Osteocyte (in vitro differentiated cells): ENCODE measurements at regions not wholly inside any gene's neighbourhood (a gene's known extent, or its start where the extent isn't known, plus 50 kb on each side); places are given as distances from the start of the nearest gene placed in this dataset.

Experiments used
- DNase-seq: peaks from one replicate; pipeline ENCODE4 v3.0.0; 2021; ENCODE audit warnings: mixed read lengths; ENCODE audit not compliant: unreplicated experiment; ENCODE audit errors: extremely low spot score
- H3K27ac Mint-ChIP-seq: one replicate; pipeline ENCODE4 v1.8.0; 2021; ENCODE audit warnings: mild to moderate bottlenecking, mixed read lengths; ENCODE audit not compliant: unreplicated experiment
- H3K27me3 Mint-ChIP-seq: one replicate; pipeline ENCODE4 v1.8.0; 2021; ENCODE audit warnings: mixed read lengths; ENCODE audit not compliant: unreplicated experiment
- H3K36me3 Mint-ChIP-seq: one replicate; pipeline ENCODE4 v1.8.0; 2021; ENCODE audit warnings: mixed read lengths; ENCODE audit not compliant: unreplicated experiment
- H3K4me1 Mint-ChIP-seq: one replicate; pipeline ENCODE4 v1.8.0; 2021; ENCODE audit warnings: mixed read lengths; ENCODE audit not compliant: unreplicated experiment
- H3K4me3 Mint-ChIP-seq: one replicate; pipeline ENCODE4 v1.8.0; 2021; ENCODE audit warnings: mild to moderate bottlenecking, moderate library complexity, mixed read lengths; ENCODE audit not compliant: unreplicated experiment
- H3K9me3 Mint-ChIP-seq: one replicate; pipeline ENCODE4 v1.8.0; 2021; ENCODE audit warnings: mixed read lengths; ENCODE audit not compliant: unreplicated experiment
- TF ChIP-seq, protein P1 (sequence below): fragments of 200-600 bp; sonication (generic); IDR thresholded peaks from 2 replicates; pipeline ENCODE4 v1.5.0; 2021; ENCODE audit warnings: antibody characterized with exemption, mild to moderate bottlenecking, moderate library complexity

DNA sequence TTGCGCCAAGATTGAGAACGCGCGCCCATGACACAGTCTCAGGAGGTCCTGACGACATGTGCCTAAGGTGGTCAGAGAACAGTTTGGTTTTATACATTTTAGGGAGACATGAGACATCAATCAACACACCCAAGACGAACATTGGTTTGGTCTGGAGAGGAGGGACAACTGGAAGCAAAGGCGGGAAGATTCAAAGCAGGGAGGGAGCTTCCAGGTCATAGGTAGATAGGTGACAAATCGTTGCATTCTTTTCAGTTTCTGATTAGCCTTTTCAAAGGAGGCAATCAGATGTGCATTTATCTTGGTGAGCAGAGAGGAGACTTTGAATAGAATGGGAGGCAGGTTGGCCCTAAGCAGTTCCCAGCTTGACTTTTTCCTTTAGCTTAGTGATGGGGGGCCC is 828.4 kb upstream of the DPPA4 start:
- Mint-ChIP-seq H3K4me3 (no peak overlapping the region), H3K4me1 (peaks cover 17% of the 10 kb centered on the region)

DNA sequence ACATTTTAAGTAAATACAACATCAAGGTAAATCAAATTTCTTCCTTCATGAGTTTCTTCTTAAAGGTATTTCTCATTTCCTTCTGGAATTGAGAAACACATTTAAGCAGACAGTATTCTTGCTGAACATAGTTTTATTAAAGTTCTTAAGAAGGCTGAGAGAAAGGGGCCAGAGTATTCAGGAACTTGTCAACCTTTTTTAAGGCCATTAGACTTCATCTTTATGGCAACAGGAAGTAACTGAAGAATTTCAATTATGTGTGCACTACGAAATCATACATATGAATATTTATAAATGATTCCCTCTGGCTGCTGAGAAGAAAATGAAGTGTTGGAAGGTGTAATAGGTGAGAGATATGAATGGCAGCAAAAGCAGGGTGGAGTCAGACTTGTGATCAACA is 829.4 kb upstream of the DPPA4 start:
- Mint-ChIP-seq H3K36me3 (no peaks in the 10 kb centered on the region), H3K9me3 (no peaks in the 10 kb centered on the region), H3K4me3 (no peak overlapping the region), H3K4me1 (peaks cover 17% of the 10 kb centered on the region), H3K27me3 (no peaks in the 10 kb centered on the region), H3K27ac (no peak overlapping the region)
- DNase-seq = no peak
- TF ChIP-seq, protein P1, sequence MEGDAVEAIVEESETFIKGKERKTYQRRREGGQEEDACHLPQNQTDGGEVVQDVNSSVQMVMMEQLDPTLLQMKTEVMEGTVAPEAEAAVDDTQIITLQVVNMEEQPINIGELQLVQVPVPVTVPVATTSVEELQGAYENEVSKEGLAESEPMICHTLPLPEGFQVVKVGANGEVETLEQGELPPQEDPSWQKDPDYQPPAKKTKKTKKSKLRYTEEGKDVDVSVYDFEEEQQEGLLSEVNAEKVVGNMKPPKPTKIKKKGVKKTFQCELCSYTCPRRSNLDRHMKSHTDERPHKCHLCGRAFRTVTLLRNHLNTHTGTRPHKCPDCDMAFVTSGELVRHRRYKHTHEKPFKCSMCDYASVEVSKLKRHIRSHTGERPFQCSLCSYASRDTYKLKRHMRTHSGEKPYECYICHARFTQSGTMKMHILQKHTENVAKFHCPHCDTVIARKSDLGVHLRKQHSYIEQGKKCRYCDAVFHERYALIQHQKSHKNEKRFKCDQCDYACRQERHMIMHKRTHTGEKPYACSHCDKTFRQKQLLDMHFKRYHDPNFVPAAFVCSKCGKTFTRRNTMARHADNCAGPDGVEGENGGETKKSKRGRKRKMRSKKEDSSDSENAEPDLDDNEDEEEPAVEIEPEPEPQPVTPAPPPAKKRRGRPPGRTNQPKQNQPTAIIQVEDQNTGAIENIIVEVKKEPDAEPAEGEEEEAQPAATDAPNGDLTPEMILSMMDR = no peak

More for the DNA sequence above, 828.4 kb upstream of the DPPA4 start:
- Mint-ChIP-seq H3K36me3 (no peaks in the 10 kb centered on the region), H3K9me3 (no peaks in the 10 kb centered on the region), H3K27ac (no peak overlapping the region), H3K27me3 (no peaks in the 10 kb centered on the region)
- TF ChIP-seq, protein P1 = no peak
- DNase-seq = no peak

GRCh38 chr3:110174908-110175307 is 837.6 kb upstream of the DPPA4 start:
- Mint-ChIP-seq H3K4me1 (no peaks in the 10 kb centered on the region), H3K27ac (no peak overlapping the region), H3K27me3 (no peaks in the 10 kb centered on the region), H3K4me3 (no peak overlapping the region), H3K9me3 (peaks cover 2% of the 10 kb centered on the region), H3K36me3 (no peaks in the 10 kb centered on the region)
- TF ChIP-seq, protein P1 = no peak
- DNase-seq = no peak

GRCh38 chr3:110178965-110179364 is 841.6 kb upstream of the DPPA4 start:
- Mint-ChIP-seq H3K4me1 (no peaks in the 10 kb centered on the region), H3K4me3 (no peak overlapping the region), H3K36me3 (no peaks in the 10 kb centered on the region), H3K27ac (no peak overlapping the region), H3K27me3 (no peaks in the 10 kb centered on the region), H3K9me3 (peaks cover 2% of the 10 kb centered on the region)
- TF ChIP-seq, protein P1 = no peak
- DNase-seq = no peak

DNA sequence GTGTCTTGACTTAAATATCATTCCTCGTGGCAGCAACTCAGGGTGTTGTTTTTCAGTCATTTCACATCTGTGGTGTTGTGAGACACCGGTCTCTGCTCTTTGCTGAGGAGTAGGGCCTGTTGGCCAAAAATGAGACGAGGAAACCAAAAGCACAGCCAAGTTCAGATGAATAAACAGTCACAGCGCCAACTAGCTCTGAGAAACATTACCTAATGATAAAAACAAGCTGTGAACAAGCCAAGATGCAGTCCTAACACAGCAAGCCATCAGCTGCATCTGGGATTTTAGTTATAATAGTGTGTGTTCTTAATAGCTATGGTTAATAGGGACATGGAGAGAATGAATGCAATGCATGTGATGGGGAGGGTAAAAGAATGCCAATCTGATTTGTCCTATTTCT is 843.4 kb upstream of the DPPA4 start:
- Mint-ChIP-seq H3K4me3 (no peak overlapping the region), H3K4me1 (peaks cover 2% of the 10 kb centered on the region), H3K27ac (no peak overlapping the region), H3K27me3 (no peaks in the 10 kb centered on the region), H3K9me3 (peaks cover 2% of the 10 kb centered on the region), H3K36me3 (no peaks in the 10 kb centered on the region)
- DNase-seq = no peak
- TF ChIP-seq, protein P1 = no peak
